KMS-11 (cell line): ENCODE measurements at regions not wholly inside any gene's neighbourhood (a gene's known extent, or its start where the extent isn't known, plus 50 kb on each side); places are given as distances from the start of the nearest gene placed in this dataset.

Source experiments
- H2AFZ ChIP-seq: fragments of 200-600 bp; sonication (generic); 2 replicates; pipeline ENCODE4 v1.6.1; 2016; ENCODE audit warnings: antibody characterized with exemption, mixed run types, low read depth
- H3K27ac ChIP-seq: fragments of 200-600 bp; sonication (generic); 2 replicates; pipeline ENCODE4 v1.6.1; 2016; ENCODE audit warnings: mild to moderate bottlenecking, mixed run types
- H3K27me3 ChIP-seq: fragments of 200-600 bp; sonication (generic); 2 replicates; pipeline ENCODE4 v1.6.1; 2017; ENCODE audit warnings: mild to moderate bottlenecking, low read depth, mixed run types, moderate library complexity; ENCODE audit not compliant: insufficient read depth
- H3K36me3 ChIP-seq: fragments of 200-600 bp; sonication (generic); 2 replicates; pipeline ENCODE4 v1.6.1; 2017; ENCODE audit warnings: mild to moderate bottlenecking, mixed run types; ENCODE audit not compliant: insufficient read depth
- H3K4me1 ChIP-seq: fragments of 200-600 bp; sonication (generic); 2 replicates; pipeline ENCODE4 v1.6.1; 2016; ENCODE audit warnings: mild to moderate bottlenecking, low read depth, mixed run types; ENCODE audit not compliant: poor library complexity, severe bottlenecking
- H3K4me2 ChIP-seq: fragments of 200-600 bp; sonication (generic); 2 replicates; pipeline ENCODE4 v1.7.0; 2016; ENCODE audit warnings: mild to moderate bottlenecking, mixed run types
- H3K4me3 ChIP-seq: fragments of 200-600 bp; sonication (generic); IDR thresholded peaks from 2 replicates; pipeline ENCODE4 v1.6.1; 2017; ENCODE audit warnings: low read depth, low read length, mixed read lengths; ENCODE audit not compliant: insufficient read depth
- H3K79me2 ChIP-seq: fragments of 200-600 bp; sonication (generic); 2 replicates; pipeline ENCODE4 v1.6.1; 2016; ENCODE audit warnings: low read depth, mixed run types; ENCODE audit not compliant: insufficient read depth
- H3K9ac ChIP-seq: fragments of 200-600 bp; sonication (generic); 2 replicates; pipeline ENCODE4 v1.6.1; 2016; ENCODE audit warnings: mild to moderate bottlenecking, mixed run types
- H4K20me1 ChIP-seq: fragments of 200-600 bp; sonication (generic); 2 replicates; pipeline ENCODE4 v1.6.1; 2016; ENCODE audit warnings: mild to moderate bottlenecking, mixed run types; ENCODE audit not compliant: insufficient read depth
- CTCF ChIP-seq: fragments of 200-600 bp; sonication (generic); conservative IDR thresholded peaks from 2 replicates; pipeline ENCODE4 v1.6.1; 2017; ENCODE audit warnings: low read depth, mild to moderate bottlenecking, antibody characterized with exemption, low read length, moderate library complexity, mixed read lengths

GRCh38 chr2:122481717-122482116 lies 726.3 kb downstream of the TSN start:
- no peaks in the 10 kb centered on the region for H4K20me1 ChIP-seq
- H3K27me3 ChIP-seq = no peaks in the 10 kb centered on the region
- H2AFZ ChIP-seq = no peak overlapping the region
- TF ChIP-seq CTCF = no peak
- no peak overlapping the region for H3K9ac ChIP-seq
- H3K27ac ChIP-seq = no peak overlapping the region
- H3K4me3 ChIP-seq = no peak overlapping the region
- no peaks in the 10 kb centered on the region for H3K79me2 ChIP-seq
- no peaks in the 10 kb centered on the region for H3K4me1 ChIP-seq
- H3K4me2 ChIP-seq = no peak overlapping the region
- no peaks in the 10 kb centered on the region for H3K36me3 ChIP-seq

- TF ChIP-seq CTCF = no peak
- Histone ChIP-seq H3K4me1 (no peaks in the 10 kb centered on the region), H3K36me3 (no peaks in the 10 kb centered on the region), H3K4me2 (no peak overlapping the region), H3K27me3 (no peaks in the 10 kb centered on the region), H4K20me1 (no peaks in the 10 kb centered on the region), H3K79me2 (no peaks in the 10 kb centered on the region), H3K9ac (no peak overlapping the region), H2AFZ (no peak overlapping the region), H3K4me3 (no peak overlapping the region), H3K27ac (no peak overlapping the region)
Observed at GRCh38 chr2:122486086-122486485, 730.6 kb downstream of the TSN start.

GRCh38 chr2:122486705-122487415 lies 731.4 kb downstream of the TSN start:
- Histone ChIP-seq H2AFZ (no peak overlapping the region), H3K9ac (no peak overlapping the region), H3K79me2 (no peaks in the 10 kb centered on the region), H3K4me2 (no peak overlapping the region), H3K4me1 (no peaks in the 10 kb centered on the region), H3K27ac (no peak overlapping the region), H4K20me1 (no peaks in the 10 kb centered on the region), H3K36me3 (no peaks in the 10 kb centered on the region), H3K27me3 (no peaks in the 10 kb centered on the region), H3K4me3 (no peak overlapping the region)
- TF ChIP-seq CTCF = no peak

- Histone ChIP-seq H3K79me2 (no peaks in the 10 kb centered on the region), H3K27ac (no peak overlapping the region), H3K9ac (no peak overlapping the region), H3K4me1 (no peaks in the 10 kb centered on the region), H4K20me1 (no peaks in the 10 kb centered on the region), H2AFZ (no peak overlapping the region), H3K4me2 (no peak overlapping the region), H3K36me3 (no peaks in the 10 kb centered on the region), H3K4me3 (no peak overlapping the region), H3K27me3 (no peaks in the 10 kb centered on the region)
- no peak for TF ChIP-seq CTCF
Observed at GRCh38 chr2:122491011-122491410, 735.6 kb downstream of the TSN start.
